NCI-H510A (cell line): ENCODE measurements at regions not wholly inside any gene's neighbourhood (a gene's known extent, or its start where the extent isn't known, plus 50 kb on each side); places are given as distances from the start of the nearest gene placed in this dataset.

Source experiments
- DNase-seq: peaks from one replicate; lab custom pipeline; 2025; lab: John Stamatoyannopoulos, UW

GRCh38 chr12:123100882-123101281 is 50.0 kb downstream of the PITPNM2 start:
- DNase-seq, result no peak

- no peak for DNase-seq
Measured at GRCh38 chr12:123100450-123100849, 50.4 kb downstream of the PITPNM2 start.

- DNase-seq, result no peak
Measured at GRCh38 chr12:123099560-123100192, 51.2 kb downstream of the PITPNM2 start.

- DNase-seq, result no peak
Measured at GRCh38 chr12:123098780-123099179, 52.1 kb downstream of the PITPNM2 start.

- no peak for DNase-seq
Measured at GRCh38 chr12:123097561-123098084, 53.3 kb downstream of the PITPNM2 start.

GRCh38 chr12:123096741-123097140 is 54.1 kb downstream of the PITPNM2 start:
- DNase-seq, result no peak

GRCh38 chr12:123096182-123096581 is 54.7 kb downstream of the PITPNM2 start:
- DNase-seq, result no peak

- no peak for DNase-seq
Measured at GRCh38 chr12:123095078-123095881, 55.6 kb downstream of the PITPNM2 start.

- no peak for DNase-seq
Measured at GRCh38 chr12:123094349-123095077, 56.4 kb downstream of the PITPNM2 start.

GRCh38 chr12:123092866-123093265 is 58.0 kb downstream of the PITPNM2 start:
- no peak for DNase-seq

- DNase-seq, result no peak
Measured at GRCh38 chr12:123091230-123092150, 59.4 kb downstream of the PITPNM2 start.

GRCh38 chr12:123089631-123090353 is 61.1 kb downstream of the PITPNM2 start:
- no peak for DNase-seq

GRCh38 chr12:123089140-123089539 is 61.8 kb downstream of the PITPNM2 start:
- DNase-seq, result no peak

GRCh38 chr12:123085730-123086487 is 65.0 kb downstream of the PITPNM2 start:
- DNase-seq, result peak; percentile 77

- no peak for DNase-seq
Measured at GRCh38 chr12:123085066-123085465, 65.8 kb downstream of the PITPNM2 start.

- DNase-seq, result no peak
Measured at GRCh38 chr12:123083661-123084571, 67.0 kb downstream of the PITPNM2 start.

- DNase-seq, result no peak
Measured at GRCh38 chr12:123080634-123081033, 70.3 kb downstream of the PITPNM2 start.

GRCh38 chr12:123078531-123079155 is 72.2 kb downstream of the PITPNM2 start:
- no peak for DNase-seq

- no peak for DNase-seq
Measured at GRCh38 chr12:123078120-123078465, 72.8 kb downstream of the PITPNM2 start.
